ENCODE measurements at regions not wholly inside any gene's neighbourhood (a gene's known extent, or its start where the extent isn't known, plus 50 kb on each side); places are given as distances from the start of the nearest gene placed in this dataset.

- ATAC-seq (no peak), DNase-seq (no peak)
- no peaks in the 10 kb centered on the region for H3K9me3 Mint-ChIP-seq
- no peaks in the 10 kb centered on the region for H3K27me3 Mint-ChIP-seq (ENCODE audit: low read depth)
- H3K36me3 Mint-ChIP-seq (ENCODE audit: insufficient read depth), result no peaks in the 10 kb centered on the region
- no peak overlapping the region for H3K4me3 Mint-ChIP-seq
- no peaks in the 10 kb centered on the region for H3K4me1 Mint-ChIP-seq (ENCODE audit: low read depth)
Measured at GRCh38 chr9:73532985-73533384, 381.3 kb downstream of the ANXA1 start.

- Mint-ChIP-seq H3K9me3 (no peaks in the 10 kb centered on the region), H3K27me3 (ENCODE audit: low read depth) (no peaks in the 10 kb centered on the region), H3K4me1 (ENCODE audit: low read depth) (no peaks in the 10 kb centered on the region), H3K36me3 (ENCODE audit: insufficient read depth) (no peaks in the 10 kb centered on the region), H3K4me3 (no peak overlapping the region)
- DNase-seq, result no peak
- no peak for ATAC-seq
Measured at GRCh38 chr9:73536403-73536802, 384.7 kb downstream of the ANXA1 start.

GRCh38 chr9:73537561-73537960 lies 385.9 kb downstream of the ANXA1 start:
- H3K36me3 Mint-ChIP-seq (ENCODE audit: insufficient read depth), result no peaks in the 10 kb centered on the region
- DNase-seq (no peak), ATAC-seq (no peak)
- H3K27me3 Mint-ChIP-seq (ENCODE audit: low read depth), result no peaks in the 10 kb centered on the region
- H3K9me3 Mint-ChIP-seq, result no peaks in the 10 kb centered on the region
- no peaks in the 10 kb centered on the region for H3K4me1 Mint-ChIP-seq (ENCODE audit: low read depth)
- no peak overlapping the region for H3K4me3 Mint-ChIP-seq

GRCh38 chr9:73539881-73540390 lies 388.3 kb downstream of the ANXA1 start:
- H3K4me3 Mint-ChIP-seq, result no peak overlapping the region
- no peaks in the 10 kb centered on the region for H3K4me1 Mint-ChIP-seq (ENCODE audit: low read depth)
- ATAC-seq (no peak), DNase-seq (no peak)
- H3K9me3 Mint-ChIP-seq, result no peaks in the 10 kb centered on the region
- no peaks in the 10 kb centered on the region for H3K36me3 Mint-ChIP-seq (ENCODE audit: insufficient read depth)
- H3K27me3 Mint-ChIP-seq (ENCODE audit: low read depth), result no peaks in the 10 kb centered on the region

- ATAC-seq (no peak), DNase-seq (no peak)
- Mint-ChIP-seq H3K9me3 (no peaks in the 10 kb centered on the region), H3K4me1 (ENCODE audit: low read depth) (no peaks in the 10 kb centered on the region), H3K27me3 (ENCODE audit: low read depth) (no peaks in the 10 kb centered on the region), H3K36me3 (ENCODE audit: insufficient read depth) (no peaks in the 10 kb centered on the region), H3K4me3 (no peak overlapping the region)
Measured at GRCh38 chr9:73541923-73542322, 390.3 kb downstream of the ANXA1 start.

- DNase-seq (no peak), ATAC-seq (no peak)
- no peaks in the 10 kb centered on the region for H3K36me3 Mint-ChIP-seq (ENCODE audit: insufficient read depth)
- H3K4me3 Mint-ChIP-seq, result no peak overlapping the region
- H3K27me3 Mint-ChIP-seq (ENCODE audit: low read depth), result no peaks in the 10 kb centered on the region
- H3K4me1 Mint-ChIP-seq (ENCODE audit: low read depth), result no peaks in the 10 kb centered on the region
- peaks cover 8% of the 10 kb centered on the region for H3K9me3 Mint-ChIP-seq
Measured at GRCh38 chr9:73543727-73544126, 392.1 kb downstream of the ANXA1 start.

GRCh38 chr9:73548201-73548600 lies 396.5 kb downstream of the ANXA1 start:
- no peaks in the 10 kb centered on the region for H3K4me1 Mint-ChIP-seq (ENCODE audit: low read depth)
- DNase-seq (no peak), ATAC-seq (no peak)
- H3K36me3 Mint-ChIP-seq (ENCODE audit: insufficient read depth), result no peaks in the 10 kb centered on the region
- H3K4me3 Mint-ChIP-seq, result no peak overlapping the region
- no peaks in the 10 kb centered on the region for H3K27me3 Mint-ChIP-seq (ENCODE audit: low read depth)
- H3K9me3 Mint-ChIP-seq, result peaks cover 17% of the 10 kb centered on the region

GRCh38 chr9:73549991-73550390 lies 398.3 kb downstream of the ANXA1 start:
- H3K4me3 Mint-ChIP-seq, result no peak overlapping the region
- H3K4me1 Mint-ChIP-seq (ENCODE audit: low read depth), result no peaks in the 10 kb centered on the region
- H3K27me3 Mint-ChIP-seq (ENCODE audit: low read depth), result no peaks in the 10 kb centered on the region
- H3K9me3 Mint-ChIP-seq, result peaks cover 18% of the 10 kb centered on the region
- H3K36me3 Mint-ChIP-seq (ENCODE audit: insufficient read depth), result no peaks in the 10 kb centered on the region
- no peak for DNase-seq
- ATAC-seq, result no peak

- H3K9me3 Mint-ChIP-seq, result peaks cover 11% of the 10 kb centered on the region
- no peaks in the 10 kb centered on the region for H3K36me3 Mint-ChIP-seq (ENCODE audit: insufficient read depth)
- DNase-seq (no peak), ATAC-seq (no peak)
- H3K4me3 Mint-ChIP-seq, result no peak overlapping the region
- no peaks in the 10 kb centered on the region for H3K4me1 Mint-ChIP-seq (ENCODE audit: low read depth)
- H3K27me3 Mint-ChIP-seq (ENCODE audit: low read depth), result no peaks in the 10 kb centered on the region
Measured at GRCh38 chr9:73553295-73553694, 401.6 kb downstream of the ANXA1 start.

GRCh38 chr9:73558471-73558870 lies 406.8 kb downstream of the ANXA1 start:
- peaks cover 3% of the 10 kb centered on the region for H3K9me3 Mint-ChIP-seq
- H3K27me3 Mint-ChIP-seq (ENCODE audit: low read depth), result no peaks in the 10 kb centered on the region
- H3K4me1 Mint-ChIP-seq (ENCODE audit: low read depth), result no peaks in the 10 kb centered on the region
- DNase-seq (no peak), ATAC-seq (no peak)
- H3K4me3 Mint-ChIP-seq, result no peak overlapping the region
- H3K36me3 Mint-ChIP-seq (ENCODE audit: insufficient read depth), result no peaks in the 10 kb centered on the region

- H3K27me3 Mint-ChIP-seq (ENCODE audit: low read depth), result no peaks in the 10 kb centered on the region
- peaks cover 4% of the 10 kb centered on the region for H3K9me3 Mint-ChIP-seq
- no peaks in the 10 kb centered on the region for H3K4me1 Mint-ChIP-seq (ENCODE audit: low read depth)
- DNase-seq (no peak), ATAC-seq (no peak)
- no peaks in the 10 kb centered on the region for H3K36me3 Mint-ChIP-seq (ENCODE audit: insufficient read depth)
- no peak overlapping the region for H3K4me3 Mint-ChIP-seq
Measured at GRCh38 chr9:73565026-73565425, 413.4 kb downstream of the ANXA1 start.

GRCh38 chr9:73565833-73566465 lies 414.3 kb downstream of the ANXA1 start:
- H3K36me3 Mint-ChIP-seq (ENCODE audit: insufficient read depth), result no peaks in the 10 kb centered on the region
- H3K27me3 Mint-ChIP-seq (ENCODE audit: low read depth), result no peaks in the 10 kb centered on the region
- no peak overlapping the region for H3K4me3 Mint-ChIP-seq
- DNase-seq (no peak), ATAC-seq (no peak)
- peaks cover 4% of the 10 kb centered on the region for H3K9me3 Mint-ChIP-seq
- no peaks in the 10 kb centered on the region for H3K4me1 Mint-ChIP-seq (ENCODE audit: low read depth)

GRCh38 chr9:73566627-73567026 lies 415.0 kb downstream of the ANXA1 start:
- Mint-ChIP-seq H3K27me3 (ENCODE audit: low read depth) (no peaks in the 10 kb centered on the region), H3K4me3 (no peak overlapping the region), H3K9me3 (peaks cover 4% of the 10 kb centered on the region), H3K36me3 (ENCODE audit: insufficient read depth) (no peaks in the 10 kb centered on the region), H3K4me1 (ENCODE audit: low read depth) (no peaks in the 10 kb centered on the region)
- ATAC-seq (no peak), DNase-seq (no peak)

- Mint-ChIP-seq H3K4me1 (ENCODE audit: low read depth) (no peaks in the 10 kb centered on the region), H3K9me3 (no peaks in the 10 kb centered on the region), H3K4me3 (no peak overlapping the region), H3K27me3 (ENCODE audit: low read depth) (no peaks in the 10 kb centered on the region), H3K36me3 (ENCODE audit: insufficient read depth) (no peaks in the 10 kb centered on the region)
- DNase-seq, result no peak
- no peak for ATAC-seq
Measured at GRCh38 chr9:73573235-73573634, 421.6 kb downstream of the ANXA1 start.

GRCh38 chr9:73575101-73576060 lies 423.7 kb downstream of the ANXA1 start:
- H3K27me3 Mint-ChIP-seq (ENCODE audit: low read depth), result no peaks in the 10 kb centered on the region
- H3K4me3 Mint-ChIP-seq, result no peak overlapping the region
- no peaks in the 10 kb centered on the region for H3K9me3 Mint-ChIP-seq

More at GRCh38 chr9:73575101-73576060, 423.7 kb downstream of the ANXA1 start:
- no peak for DNase-seq
- no peak for ATAC-seq
- Mint-ChIP-seq H3K4me1 (ENCODE audit: low read depth) (no peaks in the 10 kb centered on the region), H3K36me3 (ENCODE audit: insufficient read depth) (no peaks in the 10 kb centered on the region)

Measured in activated T-cell treated with anti-CD3 and anti-CD28 coated beads, Interleukin-2, amount 50 U/mL, for 4 hours (primary cell).